OCI-LY7 (cell line): ENCODE measurements at regions not wholly inside any gene's neighbourhood (a gene's known extent, or its start where the extent isn't known, plus 50 kb on each side); places are given as distances from the start of the nearest gene placed in this dataset.
"Not testable (repeated sequence)": the region's sequence is repeated elsewhere in the genome, so short reads cannot be mapped to it uniquely, and the experiment has no call there.

ENCODE experiments used
- EZH2phosphoT487 ChIP-seq: fragments of 200-600 bp; sonication (generic); IDR thresholded peaks from 2 replicates; pipeline ENCODE4 v1.6.1; 2018; ENCODE audit warnings: low read depth, borderline replicate concordance, mild to moderate bottlenecking, mixed run types, antibody characterized with exemption, low read length, moderate library complexity, mixed read lengths
- TF ChIP-seq, protein P1 (sequence below): fragments of 200-600 bp; sonication (generic); conservative IDR thresholded peaks from 2 replicates; pipeline ENCODE4 v1.5.1; 2014; ENCODE audit warnings: mild to moderate bottlenecking, antibody characterized with exemption, low read length, moderate library complexity, mixed read lengths

GRCh38 chr2:91588782-91589223 lies 2897.3 kb downstream of the RPIA start:
- TF ChIP-seq, protein P1, sequence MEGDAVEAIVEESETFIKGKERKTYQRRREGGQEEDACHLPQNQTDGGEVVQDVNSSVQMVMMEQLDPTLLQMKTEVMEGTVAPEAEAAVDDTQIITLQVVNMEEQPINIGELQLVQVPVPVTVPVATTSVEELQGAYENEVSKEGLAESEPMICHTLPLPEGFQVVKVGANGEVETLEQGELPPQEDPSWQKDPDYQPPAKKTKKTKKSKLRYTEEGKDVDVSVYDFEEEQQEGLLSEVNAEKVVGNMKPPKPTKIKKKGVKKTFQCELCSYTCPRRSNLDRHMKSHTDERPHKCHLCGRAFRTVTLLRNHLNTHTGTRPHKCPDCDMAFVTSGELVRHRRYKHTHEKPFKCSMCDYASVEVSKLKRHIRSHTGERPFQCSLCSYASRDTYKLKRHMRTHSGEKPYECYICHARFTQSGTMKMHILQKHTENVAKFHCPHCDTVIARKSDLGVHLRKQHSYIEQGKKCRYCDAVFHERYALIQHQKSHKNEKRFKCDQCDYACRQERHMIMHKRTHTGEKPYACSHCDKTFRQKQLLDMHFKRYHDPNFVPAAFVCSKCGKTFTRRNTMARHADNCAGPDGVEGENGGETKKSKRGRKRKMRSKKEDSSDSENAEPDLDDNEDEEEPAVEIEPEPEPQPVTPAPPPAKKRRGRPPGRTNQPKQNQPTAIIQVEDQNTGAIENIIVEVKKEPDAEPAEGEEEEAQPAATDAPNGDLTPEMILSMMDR = not testable (repeated sequence)
- TF ChIP-seq EZH2phosphoT487 = not testable (repeated sequence)
